ENCODE measurements at regions not wholly inside any gene's neighbourhood (a gene's known extent, or its start where the extent isn't known, plus 50 kb on each side); places are given as distances from the start of the nearest gene placed in this dataset.

DNA sequence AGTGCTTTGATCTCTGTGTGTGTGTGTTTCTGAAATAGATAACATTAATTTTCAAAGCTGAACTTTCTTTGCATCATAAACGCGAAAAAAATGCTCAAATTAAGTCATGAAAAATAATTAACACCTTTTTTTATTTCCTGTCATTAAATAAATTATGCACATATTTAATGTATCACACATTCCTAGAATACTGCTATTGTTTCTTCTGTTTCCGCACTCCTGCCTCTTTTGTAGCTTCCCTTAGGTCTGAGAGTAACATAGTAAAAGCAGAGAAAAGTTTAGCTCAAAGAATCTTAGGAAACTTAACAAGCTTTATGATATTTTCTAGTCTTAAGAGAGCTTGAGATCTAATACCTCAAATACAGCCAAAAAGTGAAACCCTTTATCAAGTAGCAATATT lies 504.2 kb downstream of the JRKL start:
- DNase-seq (ENCODE audit: low read depth in 2 of 2): no peak

DNA sequence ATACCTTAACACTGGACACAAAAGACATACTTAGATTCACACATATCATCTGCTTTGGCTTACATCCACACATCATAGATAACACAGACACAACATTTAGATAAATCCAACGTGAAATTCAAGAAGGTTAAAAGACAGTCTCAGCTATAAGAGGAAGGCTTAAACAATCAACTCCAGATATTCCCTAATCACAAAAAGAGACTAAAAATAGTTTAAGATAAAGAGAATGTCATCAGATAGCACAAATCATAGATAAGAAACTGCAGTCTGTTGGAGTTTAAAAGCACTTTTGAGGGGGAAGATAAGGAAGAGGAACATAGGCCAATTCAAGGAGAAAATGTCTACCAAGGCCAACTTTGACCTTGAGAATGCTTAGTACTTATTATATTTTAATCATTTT lies 504.8 kb downstream of the JRKL start:
- DNase-seq (ENCODE audit: low read depth in 2 of 2): no peak

- no peak for DNase-seq (ENCODE audit: low read depth in 2 of 2)
These were observed 510.2 kb downstream of the JRKL start for GRCh38 chr11:96899971-96900370.

DNA sequence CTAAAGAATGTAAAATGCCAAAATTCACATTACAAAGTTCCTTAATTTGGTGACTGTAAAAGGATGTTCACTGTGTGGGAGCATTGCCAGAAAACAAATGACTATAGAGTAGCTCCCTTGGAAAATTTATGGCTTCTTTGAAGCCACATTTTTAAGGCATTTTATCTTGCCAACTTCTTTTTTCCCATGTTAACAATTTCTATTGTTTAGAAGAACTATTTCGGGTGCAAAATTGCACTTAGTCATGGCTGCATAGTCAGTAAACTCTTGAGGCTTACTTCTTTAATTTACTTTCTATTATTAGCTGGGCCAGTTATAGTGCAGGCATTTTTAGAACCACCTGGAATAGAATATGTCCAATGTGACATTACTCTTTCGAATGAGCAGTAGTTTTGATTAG lies 515.3 kb downstream of the JRKL start:
- no peak for DNase-seq (ENCODE audit: low read depth in 2 of 2)

GRCh38 chr11:96905663-96906062 lies 515.9 kb downstream of the JRKL start:
- no peak for DNase-seq (ENCODE audit: low read depth in 2 of 2)

- DNase-seq (ENCODE audit: low read depth in 2 of 2): no peak
These were observed 516.7 kb downstream of the JRKL start for GRCh38 chr11:96906476-96906875.

DNA sequence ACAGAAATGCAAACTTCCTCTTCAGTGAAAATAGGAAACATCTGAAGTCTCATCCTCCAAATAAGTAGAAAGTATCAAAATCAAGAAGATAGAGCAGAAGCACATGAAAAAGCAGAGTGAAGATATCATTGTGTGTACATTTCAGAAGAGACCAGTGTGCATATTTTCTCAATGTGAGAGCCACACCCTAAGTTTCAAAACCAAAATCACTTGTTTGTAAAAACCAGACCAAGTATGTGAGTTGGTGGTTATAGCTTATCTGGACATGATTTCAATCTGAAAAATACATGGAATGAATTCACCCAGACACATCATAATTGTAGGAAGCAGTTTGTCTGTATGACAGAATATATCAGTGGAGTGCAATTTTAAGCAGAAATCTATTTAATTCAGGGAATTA lies 536.0 kb downstream of the JRKL start:
- no peak for DNase-seq (ENCODE audit: low read depth in 2 of 2)

- DNase-seq (ENCODE audit: low read depth in 2 of 2): no peak
These were observed 550.4 kb downstream of the JRKL start for GRCh38 chr11:96940227-96940626.

DNA sequence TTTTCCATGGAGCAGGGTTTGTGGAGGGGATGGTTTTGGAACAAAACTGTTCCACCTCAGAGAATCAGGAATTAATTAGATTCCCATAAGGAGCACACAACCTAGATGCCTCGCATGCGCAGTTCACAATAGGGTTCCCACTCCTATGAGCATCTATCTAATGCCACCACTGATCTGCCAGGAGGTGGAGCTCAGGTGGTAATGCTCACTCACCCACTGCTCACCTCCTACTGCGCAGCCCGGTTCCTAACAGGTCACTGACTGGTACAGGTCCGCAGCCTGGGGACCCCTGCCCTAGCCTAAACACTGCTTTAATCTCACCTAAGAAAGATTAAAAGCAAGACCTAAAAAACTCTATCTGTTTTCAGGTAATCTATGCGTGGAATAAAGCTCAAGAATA lies 553.0 kb downstream of the JRKL start:
- no peak for DNase-seq (ENCODE audit: low read depth in 2 of 2)

DNA sequence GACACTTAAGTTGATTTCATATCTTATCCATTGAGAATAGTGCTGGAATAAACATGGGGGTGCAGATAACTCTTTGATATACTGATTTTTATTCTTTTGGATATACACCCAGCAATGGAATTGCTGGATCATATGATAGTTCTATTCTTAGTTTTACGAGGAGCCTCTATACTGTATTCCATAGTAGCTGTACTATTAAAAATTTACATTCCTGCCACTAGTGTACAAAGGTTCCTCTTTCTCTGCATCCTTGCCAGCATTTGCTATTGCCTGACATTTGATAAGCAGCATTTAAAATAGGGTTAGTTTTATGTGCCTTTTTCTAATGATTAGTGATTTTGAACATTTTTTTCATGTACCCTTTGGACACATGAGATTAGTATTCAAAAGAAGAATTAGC lies 554.2 kb downstream of the JRKL start:
- DNase-seq (ENCODE audit: low read depth in 2 of 2): no peak

DNA sequence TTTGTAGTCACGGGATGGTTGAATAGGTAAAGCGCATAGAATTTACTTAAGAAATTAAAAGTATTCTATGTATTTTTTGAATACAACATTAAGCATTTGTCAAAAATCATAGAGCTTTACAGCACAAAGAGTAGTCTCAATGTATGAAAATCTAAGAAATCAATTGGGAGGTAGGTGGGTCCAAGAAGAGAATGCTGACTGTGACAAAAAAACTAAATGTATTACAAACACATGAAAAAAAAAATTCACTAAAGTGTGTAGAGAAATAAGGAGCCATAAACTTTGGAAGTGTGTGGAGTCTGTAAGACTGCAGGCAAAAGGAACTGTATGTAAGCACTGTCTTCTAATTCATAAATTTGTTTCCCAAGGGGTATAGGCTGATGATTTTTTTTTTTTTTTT lies 558.3 kb downstream of the JRKL start:
- no peak for DNase-seq (ENCODE audit: low read depth in 2 of 2)

DNA sequence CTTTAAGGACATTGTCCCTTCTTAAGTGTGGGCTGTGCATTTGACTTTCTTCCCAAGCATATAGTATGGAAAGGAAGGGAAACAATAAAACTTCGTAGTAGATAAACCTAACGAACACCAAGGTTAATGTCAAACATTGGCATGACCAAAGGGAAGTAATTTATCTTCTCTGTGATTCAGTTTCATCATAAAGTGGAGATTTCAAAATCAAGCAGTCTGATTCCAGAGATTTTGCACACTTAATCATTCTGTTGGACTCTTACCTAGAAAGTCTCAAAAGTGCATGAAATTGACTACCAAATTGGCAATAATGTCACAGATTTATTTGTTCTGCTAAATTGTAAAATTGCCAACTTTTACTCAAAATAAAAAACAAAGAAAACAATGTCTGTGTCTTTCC lies 559.7 kb downstream of the JRKL start:
- DNase-seq (ENCODE audit: low read depth in 2 of 2): no peak

DNA sequence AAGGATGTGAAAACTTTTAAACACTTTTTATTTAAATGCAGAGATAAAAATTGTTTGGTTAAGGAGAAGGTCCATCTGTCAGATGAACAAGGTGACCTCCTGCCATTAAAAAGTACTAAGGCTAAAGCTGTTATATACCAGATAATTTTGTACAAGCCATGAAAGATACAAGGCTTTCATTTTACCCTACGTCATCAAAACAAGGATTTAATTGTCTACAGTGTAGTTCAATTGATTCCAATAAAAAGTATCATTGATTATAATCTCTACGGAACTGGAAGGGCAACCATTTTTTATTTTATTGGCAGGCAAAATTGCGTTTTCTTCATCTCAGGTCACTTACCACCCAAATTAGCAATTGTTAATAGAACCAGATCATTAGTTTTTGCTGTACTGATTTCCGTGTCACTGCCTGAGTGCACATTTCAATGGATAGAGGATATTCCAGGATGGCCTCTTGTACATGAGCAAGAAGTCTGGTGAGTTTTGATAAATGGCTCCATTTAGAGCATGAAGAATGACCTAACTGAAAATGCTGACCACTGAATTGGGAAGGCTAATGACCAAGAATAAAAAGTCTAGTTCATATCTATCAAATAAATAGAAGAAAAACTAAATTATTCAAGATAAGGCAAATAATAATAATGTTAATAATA lies 564.9 kb downstream of the JRKL start:
- DNase-seq (ENCODE audit: low read depth in 2 of 2): no peak

DNA sequence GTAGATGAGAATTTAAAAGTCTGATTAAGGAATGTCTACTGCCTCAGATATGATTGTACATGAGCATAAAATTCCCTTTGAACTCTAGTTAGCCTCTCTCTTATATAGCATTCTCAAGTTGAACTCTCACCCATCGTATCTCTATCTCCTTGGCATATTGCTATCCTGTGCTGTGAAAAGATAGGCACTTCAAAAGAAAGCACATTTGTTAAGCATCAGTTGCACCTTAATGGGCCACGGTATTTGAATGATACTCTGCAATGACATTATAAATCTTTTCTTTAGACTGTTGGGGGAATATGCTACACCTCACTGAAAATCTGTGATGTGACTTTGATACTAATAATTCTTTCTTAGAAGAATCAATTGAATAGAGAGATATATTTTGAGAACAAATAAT lies 570.7 kb downstream of the JRKL start:
- no peak for DNase-seq (ENCODE audit: low read depth in 2 of 2)

DNA sequence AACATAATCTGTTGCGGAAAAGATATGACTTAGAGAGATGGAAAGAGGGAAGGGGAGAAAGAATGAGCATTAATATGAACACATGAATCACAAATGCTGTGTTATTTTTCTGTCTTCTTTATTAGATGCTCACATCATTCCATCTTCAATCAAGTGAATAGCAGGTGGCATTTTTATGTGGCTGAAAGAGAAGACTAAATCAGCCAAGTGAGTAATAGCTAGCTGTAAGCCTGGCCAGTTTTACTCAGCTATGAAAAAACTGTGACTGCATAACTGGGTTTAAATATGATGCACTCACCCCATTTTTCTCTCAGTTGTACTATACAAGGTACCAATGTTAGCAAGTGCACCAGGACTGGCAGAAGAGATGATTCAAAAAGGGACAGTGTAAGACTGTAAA lies 571.1 kb downstream of the JRKL start:
- DNase-seq (ENCODE audit: low read depth in 2 of 2): no peak

DNA sequence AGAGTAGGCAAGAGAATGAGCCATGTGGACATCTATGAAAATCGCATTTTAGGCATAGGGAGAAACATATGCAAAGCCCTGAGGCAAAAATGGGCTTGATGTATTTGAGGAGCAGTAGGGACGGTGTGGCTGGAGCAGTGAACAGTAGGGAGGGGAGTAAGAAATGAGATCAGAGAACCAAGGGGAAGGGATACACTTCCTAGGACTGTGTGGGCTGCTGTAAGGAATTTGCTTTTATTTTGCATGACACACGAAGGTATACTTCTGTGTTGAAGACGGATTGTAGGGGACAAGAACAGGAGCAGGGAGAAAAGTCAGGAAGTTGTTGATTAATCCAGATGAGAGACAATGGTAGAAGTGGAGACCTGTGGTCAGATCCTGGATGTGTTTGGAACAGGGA lies 572.1 kb downstream of the JRKL start:
- DNase-seq (ENCODE audit: low read depth in 2 of 2): no peak

GRCh38 chr11:96963375-96963774 lies 573.6 kb downstream of the JRKL start:
- no peak for DNase-seq (ENCODE audit: low read depth in 2 of 2)

DNA sequence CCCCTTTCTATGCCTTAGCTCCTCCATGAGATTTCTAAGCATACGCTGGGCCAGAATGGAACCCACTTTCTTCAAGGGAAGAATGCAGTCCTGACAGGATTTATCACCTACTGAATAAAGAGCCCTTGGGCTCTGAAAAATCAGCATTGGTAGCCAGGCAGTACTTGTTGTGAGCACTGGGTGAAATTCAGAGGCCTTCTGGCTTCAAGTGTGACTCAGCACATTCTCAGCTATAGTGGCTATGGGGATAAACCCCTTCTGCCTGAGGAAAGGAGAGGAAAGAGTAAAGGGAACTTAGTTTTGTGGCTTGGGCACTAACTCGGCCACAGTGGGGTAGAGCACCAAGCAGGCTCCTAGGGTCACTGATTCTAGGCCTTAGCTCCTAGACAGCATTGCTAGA lies 574.8 kb downstream of the JRKL start:
- DNase-seq (ENCODE audit: low read depth in 2 of 2): no peak

DNA sequence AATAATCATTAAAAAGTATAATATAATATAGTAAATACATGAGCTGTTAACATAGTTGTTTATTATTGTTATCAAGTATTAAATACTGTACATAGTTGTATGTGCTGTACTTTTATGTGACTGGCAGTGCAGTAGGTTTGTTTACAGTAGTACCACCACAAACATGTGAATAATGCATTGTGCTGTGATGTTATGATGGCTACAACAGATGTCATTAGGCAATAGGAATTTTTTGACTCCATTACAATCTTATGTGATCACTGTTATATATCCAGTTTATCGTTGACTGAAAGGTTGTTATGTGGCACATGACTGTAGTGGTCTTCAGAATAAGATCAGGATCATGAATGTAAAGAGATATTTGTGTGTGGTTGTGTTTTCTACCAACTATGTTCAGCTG lies 577.8 kb downstream of the JRKL start:
- DNase-seq (ENCODE audit: low read depth in 2 of 2): no peak

DNA sequence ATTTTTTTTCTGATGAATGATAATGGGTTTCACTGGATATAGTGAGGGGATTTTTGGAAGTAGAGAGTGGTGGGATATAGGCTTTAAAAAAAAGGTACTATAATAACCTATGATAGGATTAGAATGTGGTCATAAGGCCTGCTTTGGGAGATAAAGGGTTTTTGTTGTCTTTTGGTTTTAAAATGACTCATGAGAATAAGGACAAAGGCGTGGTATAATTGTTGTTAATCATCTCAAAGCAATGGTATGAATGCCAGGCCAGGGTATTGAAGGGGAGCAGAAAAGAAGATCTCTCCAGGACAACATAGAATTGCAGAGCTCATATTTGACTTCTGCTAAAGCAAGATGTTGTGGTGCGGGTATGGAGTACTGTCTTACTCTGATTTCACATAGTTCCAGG lies 579.4 kb downstream of the JRKL start:
- no peak for DNase-seq (ENCODE audit: low read depth in 2 of 2)

- DNase-seq (ENCODE audit: low read depth in 2 of 2): no peak
These were observed 588.9 kb downstream of the JRKL start for GRCh38 chr11:96978751-96979150.

- DNase-seq (ENCODE audit: low read depth in 2 of 2): no peak
These were observed 596.7 kb downstream of the JRKL start for GRCh38 chr11:96986516-96986915.

GRCh38 chr11:96990914-96991313 lies 601.1 kb downstream of the JRKL start:
- DNase-seq (ENCODE audit: low read depth in 2 of 2): no peak

DNA sequence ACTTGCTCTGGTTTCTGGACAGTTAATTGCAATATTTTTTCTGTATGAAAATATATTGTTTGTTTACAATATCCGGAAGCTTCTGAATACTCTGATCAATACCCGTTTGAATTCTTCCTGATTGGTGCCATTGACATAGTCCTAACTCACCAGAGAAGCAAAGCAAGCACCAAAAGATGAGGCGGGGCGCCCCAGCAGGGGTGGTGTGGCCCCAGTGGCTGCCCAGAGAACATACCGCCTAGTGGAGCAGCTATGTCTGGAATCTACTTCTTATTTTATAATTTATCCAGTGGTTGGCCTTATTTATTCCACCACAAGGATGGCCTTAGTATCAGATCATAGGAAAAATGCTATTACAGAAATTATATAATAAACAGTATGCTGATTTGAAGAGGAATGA lies 610.7 kb downstream of the JRKL start:
- no peak for DNase-seq (ENCODE audit: low read depth in 2 of 2)

DNA sequence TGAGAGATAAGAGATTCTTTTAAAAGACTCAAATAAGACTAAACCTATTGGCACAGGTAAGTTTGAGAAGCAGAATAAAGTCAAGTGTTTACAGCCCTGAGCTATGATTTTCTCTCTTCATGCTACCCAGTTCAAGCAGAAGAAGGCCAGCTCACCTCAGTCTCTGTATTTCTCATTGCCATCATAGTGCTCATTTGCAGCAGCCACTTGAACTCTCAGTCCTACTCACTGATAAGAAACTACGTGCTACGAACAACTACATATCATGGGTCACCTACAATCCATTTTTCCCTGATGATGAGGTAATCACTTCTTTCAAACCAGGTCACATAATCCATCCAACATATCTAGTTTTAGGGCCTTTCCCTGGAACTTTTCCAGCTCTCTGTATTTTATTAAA lies 617.5 kb downstream of the JRKL start:
- DNase-seq (ENCODE audit: low read depth in 2 of 2): no peak
